Endothelial cell of umbilical vein (primary cell): ENCODE measurements at regions not wholly inside any gene's neighbourhood (a gene's known extent, or its start where the extent isn't known, plus 50 kb on each side); places are given as distances from the start of the nearest gene placed in this dataset.

ENCODE experiments used
- BruUV-seq: library from RNA; stranded (reverse); fragments of 400-500 nt; replicated peaks from 2 replicates; lab custom pipeline; 2021; lab: Mats Ljungman, UMichigan
- CTCF ChIA-PET: fragments of 300-600, 350-600 bp; sonication (Branson Sonifier 250); formaldehyde crosslinking; loops from one replicate; lab custom pipeline; 2021; ENCODE audit warnings: antibody characterized with exemption, inconsistent platforms; lab: Charles Lee
- POLR2A ChIA-PET: fragments of 300-600, 350-600 bp; sonication (Branson Sonifier 250); formaldehyde crosslinking; loops from one replicate; lab custom pipeline; 2021; ENCODE audit warnings: antibody characterized with exemption, inconsistent platforms; lab: Charles Lee
- DNase-seq: peaks from one replicate; pipeline ENCODE4 v3.0.0-alpha.2; 2011; ENCODE audit warnings: low read depth, low spot score
- FAIRE-seq: peaks from 2 replicates; lab custom pipeline; 2011; peaks lifted over from hg19 to GRCh38; lab: Jason Lieb, UNC
- H2AFZ ChIP-seq: 2 replicates; pipeline ENCODE4 v1.6.0; 2012; ENCODE audit warnings: low read depth, low read length, control low read depth, inconsistent platforms
- H3K27ac ChIP-seq: 2 replicates; pipeline ENCODE4 v1.5.1; 2011; ENCODE audit warnings: low read depth, mild to moderate bottlenecking, control low read depth, low read length, moderate library complexity; ENCODE audit not compliant: insufficient read depth
- H3K27me3 ChIP-seq, 2 experiments: 2 replicates each; pipeline versions ENCODE4 v1.6.0 to v1.6.1; 2011; ENCODE audit warnings: low read length in 2 of 2, mixed read lengths in 1 of 2; ENCODE audit not compliant: control insufficient read depth in 2 of 2, insufficient read depth in 2 of 2
- H3K36me3 ChIP-seq, 2 experiments: 2 replicates in 1 of 2; 3 replicates in 1 of 2; pipeline ENCODE4 v1.5.1; 2011; ENCODE audit warnings: low read length in 2 of 2, mild to moderate bottlenecking in 1 of 2, moderate library complexity in 1 of 2; ENCODE audit not compliant: control insufficient read depth in 2 of 2, insufficient read depth in 2 of 2; ENCODE audit errors: extremely low read depth in 1 of 2
- H3K4me1 ChIP-seq: 3 replicates; pipeline ENCODE4 v1.5.1; 2011; ENCODE audit warnings: mild to moderate bottlenecking, low read length; ENCODE audit not compliant: control insufficient read depth, insufficient read depth; ENCODE audit errors: extremely low read depth
- H3K4me2 ChIP-seq: 2 replicates; pipeline ENCODE4 v1.6.1; 2011; ENCODE audit warnings: low read length, control low read depth, mixed read lengths; ENCODE audit not compliant: insufficient read depth
- H3K4me3 ChIP-seq, 3 experiments: fragments of 200-600 bp in 1 of 3; sonication (generic), shearing (Covaris generic) in 1 of 3; replicated peaks in 1 of 3; 2 replicates each; pipeline ENCODE4 v1.5.1; 2011 to 2016; ENCODE audit warnings: control low read depth in 3 of 3, low read length in 3 of 3, mild to moderate bottlenecking in 2 of 3, inconsistent platforms in 1 of 3, low read depth in 1 of 3, moderate library complexity in 1 of 3; ENCODE audit not compliant: insufficient read depth in 1 of 3
- H3K79me2 ChIP-seq: 2 replicates; pipeline ENCODE4 v1.6.0; 2012; ENCODE audit warnings: low read length, inconsistent platforms; ENCODE audit not compliant: control insufficient read depth, insufficient read depth
- H3K9ac ChIP-seq: replicated peaks from 2 replicates; pipeline ENCODE3; 2011; ENCODE audit warnings: low read length, control low read depth; ENCODE audit not compliant: insufficient read depth; ENCODE audit errors: extremely low read depth
- H3K9me1 ChIP-seq: replicated peaks from 3 replicates; pipeline ENCODE4 v1.6.0; 2011; ENCODE audit warnings: mild to moderate bottlenecking, low read length; ENCODE audit not compliant: control insufficient read depth, insufficient read depth; ENCODE audit errors: extremely low read depth
- H3K9me3 ChIP-seq: replicated peaks from 2 replicates; pipeline ENCODE4 v1.5.1; 2012; ENCODE audit warnings: low read length, inconsistent platforms; ENCODE audit not compliant: control insufficient read depth, insufficient read depth
- H4K20me1 ChIP-seq: replicated peaks from 2 replicates; pipeline ENCODE3; 2011; ENCODE audit warnings: mild to moderate bottlenecking, low read length; ENCODE audit not compliant: control insufficient read depth, insufficient read depth; ENCODE audit errors: extremely low read depth
- CTCF ChIP-seq, 2 donors: IDR thresholded peaks; 1 replicate in 1 of 2; 2 replicates in 1 of 2; pipeline ENCODE4 v1.5.1; 2011; ENCODE audit warnings: low read length in 2 of 2, mild to moderate bottlenecking in 2 of 2, moderate library complexity in 2 of 2, control low read depth in 1 of 2, inconsistent platforms in 1 of 2, low read depth in 1 of 2; ENCODE audit not compliant: insufficient read depth in 1 of 2; ENCODE audit errors: extremely low read depth in 1 of 2
- EZH2 ChIP-seq: IDR thresholded peaks from 2 replicates; pipeline ENCODE4 v1.6.1; 2012; ENCODE audit warnings: borderline replicate concordance, low read depth, mild to moderate bottlenecking, moderate library complexity, low read length, inconsistent platforms; ENCODE audit not compliant: severe bottlenecking
- FOS ChIP-seq: IDR thresholded peaks from 2 replicates; pipeline ENCODE4 v1.6.1; 2011; ENCODE audit warnings: mild to moderate bottlenecking, low read length, moderate library complexity, borderline replicate concordance; ENCODE audit not compliant: insufficient read depth
- GATA2 ChIP-seq: IDR thresholded peaks from 2 replicates; pipeline ENCODE4 v1.7.0; 2011; ENCODE audit warnings: low read depth, mild to moderate bottlenecking, moderate library complexity, mixed read lengths, low read length; ENCODE audit not compliant: insufficient read length, insufficient read depth
- JUN ChIP-seq: IDR thresholded peaks from 2 replicates; pipeline ENCODE4 v1.6.1; 2011; ENCODE audit warnings: borderline replicate concordance, low read depth; ENCODE audit not compliant: insufficient read length, insufficient read depth
- MAX ChIP-seq: IDR thresholded peaks from 2 replicates; pipeline ENCODE4 v1.6.1; 2011; ENCODE audit not compliant: insufficient read depth, insufficient read length
- MYC ChIP-seq: IDR thresholded peaks from one replicate; pipeline ENCODE4 v1.6.1; 2011; ENCODE audit warnings: mild to moderate bottlenecking, low read depth, low read length
- POLR2A ChIP-seq: IDR thresholded peaks from 2 replicates; pipeline ENCODE4 v1.6.1; 2012; ENCODE audit warnings: low read depth, mild to moderate bottlenecking, control low read depth, low read length
- POLR2AphosphoS5 ChIP-seq: IDR thresholded peaks from 2 replicates; pipeline ENCODE4 v1.6.1; 2012; ENCODE audit warnings: low read depth, mild to moderate bottlenecking, control low read depth, low read length, moderate library complexity; ENCODE audit not compliant: insufficient read depth
- dilution Hi-C: fragments of 300-500 bp; cut with MboI; formaldehyde crosslinking; loops from one replicate; pipeline ENCODE4 v1.15.0; 2019; ENCODE audit warnings: low sequenced_read_pairs; ENCODE audit not compliant: extremely low pct_ligation_motif_present
- intact Hi-C: fragments of 100-400 bp; cut with micrococcal nuclease; formaldehyde crosslinking; loops from one replicate; pipeline ENCODE4 v1.10.0; 2022

GRCh38 chr12:124725597-124726237 is 137.9 kb downstream of the SCARB1 start:
- no peak for FAIRE-seq
- intact Hi-C loops (no loop called here), dilution Hi-C loops (no loop called here)
- Histone ChIP-seq H3K36me3 (no peaks in the 10 kb centered on the region), H3K79me2 (no peaks in the 10 kb centered on the region), H3K27me3 (no peaks in the 10 kb centered on the region), H3K9me3 (no peaks in the 10 kb centered on the region), H4K20me1 (no peaks in the 10 kb centered on the region), H2AFZ (no peak overlapping the region), H3K4me2 (no peak overlapping the region), H3K4me3 (no peak overlapping the region), H3K9me1 (no peaks in the 10 kb centered on the region), H3K9ac (no peak overlapping the region), H3K4me1 (peaks cover 24% of the 10 kb centered on the region), H3K27ac (no peak overlapping the region)
- TF ChIP-seq JUN, result no peak
- no peak for TF ChIP-seq CTCF (IDR thresholded peaks at IDR 0.05; ENCODE audit: extremely low read depth in 1 of 2, insufficient read depth in 1 of 2, low read depth in 1 of 2, low read length in 2 of 2)
- no peak for TF ChIP-seq FOS
- TF ChIP-seq MAX, result no peak
- TF ChIP-seq POLR2A, result no peak
- no peak for TF ChIP-seq MYC
- no peak for TF ChIP-seq EZH2
- no peak for TF ChIP-seq GATA2
- TF ChIP-seq POLR2AphosphoS5, result no peak
- ChIA-PET CTCF (no interaction called here), POLR2A (no interaction called here)
- no TSS peak for BruUV-seq
- no peak for DNase-seq
